ENCODE measurements at regions not wholly inside any gene's neighbourhood (a gene's known extent, or its start where the extent isn't known, plus 50 kb on each side); places are given as distances from the start of the nearest gene placed in this dataset.

DNA sequence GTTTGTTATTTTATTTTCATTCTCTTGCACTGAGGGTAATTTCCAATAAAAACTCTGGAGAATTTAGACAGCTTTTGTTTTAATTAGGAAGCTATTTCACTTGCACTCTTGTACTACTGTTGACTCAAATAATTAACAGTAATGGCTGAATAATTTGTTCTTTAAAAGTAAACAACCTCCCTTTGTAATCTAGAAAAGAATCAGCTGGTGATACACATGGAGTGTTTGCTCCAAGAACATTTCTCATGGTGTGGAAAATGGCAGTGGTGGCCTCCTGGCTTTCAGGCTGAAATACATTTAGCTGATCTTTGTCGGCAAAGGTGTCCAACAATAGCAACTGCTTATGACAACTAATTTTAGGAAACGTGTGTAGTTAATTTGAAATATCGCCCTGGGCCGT, 129.4 kb downstream of the C9orf152 start:
- no peak for TF ChIP-seq HDAC2 (IDR thresholded peaks at IDR 0.05)
- TF ChIP-seq POLR2A (IDR thresholded peaks at IDR 0.05; ENCODE audit: low read length): no peak
- TF ChIP-seq, protein P1, sequence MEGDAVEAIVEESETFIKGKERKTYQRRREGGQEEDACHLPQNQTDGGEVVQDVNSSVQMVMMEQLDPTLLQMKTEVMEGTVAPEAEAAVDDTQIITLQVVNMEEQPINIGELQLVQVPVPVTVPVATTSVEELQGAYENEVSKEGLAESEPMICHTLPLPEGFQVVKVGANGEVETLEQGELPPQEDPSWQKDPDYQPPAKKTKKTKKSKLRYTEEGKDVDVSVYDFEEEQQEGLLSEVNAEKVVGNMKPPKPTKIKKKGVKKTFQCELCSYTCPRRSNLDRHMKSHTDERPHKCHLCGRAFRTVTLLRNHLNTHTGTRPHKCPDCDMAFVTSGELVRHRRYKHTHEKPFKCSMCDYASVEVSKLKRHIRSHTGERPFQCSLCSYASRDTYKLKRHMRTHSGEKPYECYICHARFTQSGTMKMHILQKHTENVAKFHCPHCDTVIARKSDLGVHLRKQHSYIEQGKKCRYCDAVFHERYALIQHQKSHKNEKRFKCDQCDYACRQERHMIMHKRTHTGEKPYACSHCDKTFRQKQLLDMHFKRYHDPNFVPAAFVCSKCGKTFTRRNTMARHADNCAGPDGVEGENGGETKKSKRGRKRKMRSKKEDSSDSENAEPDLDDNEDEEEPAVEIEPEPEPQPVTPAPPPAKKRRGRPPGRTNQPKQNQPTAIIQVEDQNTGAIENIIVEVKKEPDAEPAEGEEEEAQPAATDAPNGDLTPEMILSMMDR (IDR thresholded peaks at IDR 0.05): no peak
- TF ChIP-seq, protein P2, sequence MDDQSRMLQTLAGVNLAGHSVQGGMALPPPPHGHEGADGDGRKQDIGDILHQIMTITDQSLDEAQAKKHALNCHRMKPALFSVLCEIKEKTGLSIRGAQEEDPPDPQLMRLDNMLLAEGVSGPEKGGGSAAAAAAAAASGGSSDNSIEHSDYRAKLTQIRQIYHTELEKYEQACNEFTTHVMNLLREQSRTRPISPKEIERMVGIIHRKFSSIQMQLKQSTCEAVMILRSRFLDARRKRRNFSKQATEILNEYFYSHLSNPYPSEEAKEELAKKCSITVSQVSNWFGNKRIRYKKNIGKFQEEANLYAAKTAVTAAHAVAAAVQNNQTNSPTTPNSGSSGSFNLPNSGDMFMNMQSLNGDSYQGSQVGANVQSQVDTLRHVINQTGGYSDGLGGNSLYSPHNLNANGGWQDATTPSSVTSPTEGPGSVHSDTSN (IDR thresholded peaks at IDR 0.05): no peak
- no peak for TF ChIP-seq NR3C1 (IDR thresholded peaks at IDR 0.05)
- TF ChIP-seq RFX5 (IDR thresholded peaks at IDR 0.05): no peak
- no peak for TF ChIP-seq RARB (CRISPR knock-in tag; IDR thresholded peaks at IDR 0.05)
- TF ChIP-seq, protein P3, sequence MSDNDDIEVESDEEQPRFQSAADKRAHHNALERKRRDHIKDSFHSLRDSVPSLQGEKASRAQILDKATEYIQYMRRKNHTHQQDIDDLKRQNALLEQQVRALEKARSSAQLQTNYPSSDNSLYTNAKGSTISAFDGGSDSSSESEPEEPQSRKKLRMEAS (IDR thresholded peaks at IDR 0.05): no peak
- no peak for TF ChIP-seq FOSL2 (IDR thresholded peaks at IDR 0.05)
- no peak for TF ChIP-seq FOSL2 (CRISPR knock-in tag; IDR thresholded peaks at IDR 0.05)
- TF ChIP-seq EP300 (IDR thresholded peaks at IDR 0.05): no peak
- no peak for TF ChIP-seq SMC3 (IDR thresholded peaks at IDR 0.05)
- no peak for TF ChIP-seq ZFP36 (IDR thresholded peaks at IDR 0.05; ENCODE audit: borderline replicate concordance, partially characterized antibody)
- no peak for TF ChIP-seq KDM1A (IDR thresholded peaks at IDR 0.05; ENCODE audit: low read depth)

Data from A549 (cell line).